ENCODE measurements at regions not wholly inside any gene's neighbourhood (a gene's known extent, or its start where the extent isn't known, plus 50 kb on each side); places are given as distances from the start of the nearest gene placed in this dataset.
"Not testable (repeated sequence)": the region's sequence is repeated elsewhere in the genome, so short reads cannot be mapped to it uniquely, and the experiment has no call there.

DNA sequence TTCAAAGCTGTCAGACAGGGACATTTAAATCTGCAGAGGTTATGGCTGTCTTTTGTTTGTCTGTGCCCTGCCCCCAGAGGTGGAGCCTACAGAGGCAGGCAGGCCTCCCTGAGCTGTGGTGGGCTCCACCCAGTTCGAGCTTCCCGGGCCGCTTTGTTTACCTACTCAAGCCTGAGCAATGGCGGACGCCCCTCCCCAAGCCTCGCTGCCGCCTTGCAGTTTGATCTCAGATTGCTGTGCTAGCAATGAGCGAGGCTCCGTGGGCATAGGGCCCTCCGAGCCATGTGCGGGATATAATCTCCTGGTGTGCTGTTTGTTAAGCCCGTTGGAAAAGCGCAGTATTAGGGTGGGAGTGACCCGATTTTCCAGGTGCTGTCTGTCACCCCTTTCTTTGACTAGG is 787.0 kb upstream of the CRIM1 start:
- DNase-seq (ENCODE audit: low read depth): not testable (repeated sequence)

DNA sequence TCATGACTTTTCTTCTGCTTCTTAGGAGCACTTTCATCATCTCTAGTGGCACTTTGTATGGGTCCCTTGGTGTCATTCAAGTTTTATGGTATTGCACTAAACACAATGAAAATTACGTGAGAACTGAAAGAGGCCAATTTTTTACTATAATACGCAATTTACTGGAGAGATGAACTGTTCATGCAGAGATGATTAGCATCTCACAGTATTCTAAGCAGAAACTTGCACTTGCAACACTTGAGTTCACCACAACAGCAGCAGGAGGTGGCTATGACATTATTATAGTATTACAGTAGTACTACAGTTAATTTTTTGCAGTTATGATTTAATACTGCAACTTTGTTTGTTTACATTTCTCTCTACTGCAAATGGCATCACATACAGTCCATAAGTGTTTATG is 793.1 kb upstream of the CRIM1 start:
- no peak for DNase-seq (ENCODE audit: low read depth)

DNA sequence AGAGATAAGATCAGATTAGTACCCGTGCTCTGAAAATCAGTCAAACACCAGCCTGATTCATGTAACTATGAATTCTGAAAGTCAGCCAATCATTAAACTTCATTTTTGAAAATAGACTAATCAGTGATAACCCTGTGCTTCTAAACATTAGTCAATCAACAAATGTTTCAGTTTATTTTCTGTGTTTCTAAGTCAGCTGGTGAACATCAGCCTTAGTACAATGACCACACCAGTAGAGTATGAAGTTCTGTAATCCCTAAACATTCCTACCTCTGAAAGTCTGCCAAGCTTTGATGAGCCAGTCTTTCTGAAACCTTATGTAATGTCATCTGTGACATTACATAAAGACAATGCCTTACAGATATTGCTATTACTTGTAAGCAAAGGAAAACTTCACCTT is 807.4 kb upstream of the CRIM1 start:
- DNase-seq (ENCODE audit: low read depth): no peak

DNA sequence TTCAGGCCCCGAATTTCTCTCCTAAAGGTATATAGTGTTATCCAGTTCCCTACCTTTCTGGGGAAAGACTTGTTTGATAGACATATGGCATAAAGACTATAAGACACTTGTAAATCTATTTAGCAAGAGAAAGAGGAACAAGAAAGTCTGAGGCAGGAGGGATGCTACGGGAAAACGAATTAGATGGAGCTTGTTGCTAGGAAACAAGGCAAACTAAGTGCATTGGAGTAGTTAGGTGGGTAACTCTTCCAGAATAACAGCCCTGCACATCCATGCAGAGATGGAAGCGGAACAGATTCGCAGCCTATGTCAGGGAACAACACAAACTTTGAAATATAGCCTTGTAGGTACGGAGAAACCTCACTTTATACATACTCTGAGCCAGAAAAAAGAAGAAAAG is 810.3 kb upstream of the CRIM1 start:
- DNase-seq (ENCODE audit: low read depth): no peak

DNA sequence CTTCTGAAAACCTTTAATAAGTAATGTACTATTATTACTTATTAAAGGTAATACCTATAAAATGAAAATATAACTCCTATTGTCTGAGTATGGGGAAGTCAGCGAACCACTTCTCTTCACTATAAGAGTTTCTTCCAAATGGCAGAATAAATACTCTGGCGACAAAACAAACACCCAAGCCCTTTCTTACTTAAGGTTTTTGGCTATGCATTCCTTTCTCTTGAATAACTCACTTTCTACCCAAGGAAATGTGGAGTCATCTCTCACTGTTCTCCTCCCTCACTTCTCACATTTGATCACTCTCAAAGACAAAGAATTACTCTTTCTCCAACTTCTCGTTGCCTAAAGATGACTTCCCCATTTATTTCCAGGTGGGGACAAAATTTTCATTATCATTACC is 816.8 kb upstream of the CRIM1 start:
- no peak for DNase-seq (ENCODE audit: low read depth)

DNA sequence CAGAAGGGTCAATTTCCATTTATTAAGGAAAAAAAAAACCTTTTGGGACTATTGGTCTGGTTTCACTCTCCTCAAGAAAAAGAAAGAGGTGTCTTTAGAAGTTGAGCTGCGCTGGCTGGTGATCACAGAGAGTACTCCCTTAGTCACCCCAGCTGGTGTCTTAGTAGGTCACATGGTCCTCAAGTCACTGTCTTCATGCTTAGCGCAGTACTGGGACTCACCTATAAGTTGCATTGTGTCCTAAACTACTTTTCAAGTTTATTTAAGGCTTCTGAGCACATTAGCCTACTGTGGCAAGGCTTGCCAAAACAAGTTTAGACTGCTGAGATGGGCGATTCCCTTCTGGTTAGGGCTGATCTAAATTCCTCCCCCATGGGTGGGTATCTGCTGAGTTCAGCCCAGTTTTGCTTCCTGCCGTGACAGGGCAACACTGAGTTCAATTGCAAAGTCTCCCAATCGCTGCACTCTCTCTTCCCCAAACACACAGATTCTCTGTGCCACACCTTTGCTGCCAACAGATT is 824.9 kb upstream of the CRIM1 start:
- no peak for DNase-seq (ENCODE audit: low read depth)

DNA sequence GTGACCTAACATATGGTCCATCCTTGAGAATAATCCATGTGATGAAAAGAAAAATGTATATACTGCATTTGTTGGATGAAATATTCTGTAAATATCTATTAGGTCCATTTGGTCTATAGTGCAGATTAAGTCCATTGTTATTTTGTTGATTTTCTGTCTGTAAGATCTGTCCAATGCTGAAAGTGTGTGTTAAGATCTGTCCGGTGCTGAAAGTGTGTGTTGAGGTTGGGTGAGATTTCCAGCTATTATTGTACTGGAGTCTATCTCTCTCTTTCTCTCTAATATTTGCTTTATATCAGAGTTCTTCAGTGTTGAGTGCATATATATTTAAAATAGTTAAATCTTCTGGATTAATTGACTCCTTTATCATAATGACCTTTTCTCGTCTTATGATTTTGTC is 828.8 kb upstream of the CRIM1 start:
- DNase-seq (ENCODE audit: low read depth): no peak

DNA sequence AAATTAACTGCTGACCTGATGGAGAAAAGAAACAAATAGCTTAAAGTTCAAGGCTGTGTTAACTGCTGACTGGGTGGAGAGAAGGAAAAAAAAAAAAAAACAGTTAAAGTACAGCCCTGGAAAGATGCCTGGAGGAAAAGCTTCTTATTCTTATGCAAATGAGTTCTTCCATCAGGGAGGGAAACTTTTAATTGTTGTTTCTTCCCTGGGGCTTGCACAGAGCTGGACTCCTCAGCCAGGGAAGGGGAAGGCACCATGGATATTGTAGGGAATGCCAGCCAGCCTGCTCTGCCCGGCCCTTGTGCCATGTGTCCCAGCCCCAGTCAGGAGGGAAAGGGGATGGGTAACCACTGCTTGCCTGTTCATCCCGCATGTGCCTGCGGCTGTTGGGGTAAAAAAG is 833.1 kb upstream of the CRIM1 start:
- no peak for DNase-seq (ENCODE audit: low read depth)

DNA sequence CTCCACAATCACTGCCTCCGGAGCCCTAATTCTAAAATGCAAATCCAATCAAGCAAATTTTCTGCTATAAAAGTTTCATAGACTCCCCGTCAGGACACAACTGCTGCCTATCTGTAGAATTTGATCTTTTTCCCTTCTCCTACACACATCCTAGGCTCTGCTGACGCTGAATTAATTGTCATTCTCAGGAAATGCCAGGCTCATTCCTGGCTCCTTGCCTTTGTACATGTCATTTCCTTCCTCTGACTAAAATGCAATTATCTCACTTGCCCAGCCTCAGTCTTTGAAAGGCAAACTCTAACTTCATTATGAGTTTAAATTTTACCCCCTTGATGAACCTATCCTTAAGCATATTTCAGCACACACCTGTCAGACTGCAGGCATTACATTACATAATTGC is 844.9 kb upstream of the CRIM1 start:
- no peak for DNase-seq (ENCODE audit: low read depth)

DNA sequence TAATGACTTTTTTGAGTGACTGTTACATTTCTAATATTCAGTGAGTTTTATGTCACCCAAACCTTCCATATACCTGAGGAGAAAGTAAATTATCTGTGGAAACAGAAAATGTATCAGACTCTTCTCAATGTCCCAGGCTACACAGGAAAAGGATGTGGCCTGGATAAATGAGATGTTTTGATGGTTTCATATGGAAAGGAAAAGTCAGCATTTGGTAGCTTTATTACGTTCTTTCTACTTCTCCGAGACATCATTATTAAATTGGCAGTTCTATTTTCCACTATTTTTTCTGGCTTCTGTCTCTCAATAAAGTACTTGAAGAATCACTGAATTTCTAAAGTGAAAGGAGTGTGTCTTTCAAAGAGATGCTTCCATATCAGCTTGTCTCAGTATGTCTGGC is 847.0 kb upstream of the CRIM1 start:
- DNase-seq (ENCODE audit: low read depth): no peak

DNA sequence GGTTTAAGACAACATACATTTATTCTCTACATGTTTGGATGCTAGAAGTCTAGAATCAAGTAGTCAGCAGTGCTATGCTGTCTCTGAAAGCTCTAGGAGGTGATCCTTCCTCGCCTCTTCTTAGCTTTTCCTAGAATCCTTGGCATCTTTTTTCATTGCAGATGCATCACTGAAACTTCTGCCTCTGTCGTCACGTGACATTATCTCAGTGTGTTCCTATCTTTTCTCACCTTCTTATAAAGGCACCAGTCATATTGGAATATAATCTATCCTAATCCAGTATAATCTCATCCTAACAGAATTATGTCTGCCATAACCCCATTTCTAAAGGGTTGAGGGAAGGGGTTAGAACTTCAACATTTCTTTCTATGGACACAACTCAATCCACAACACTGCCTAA is 851.2 kb upstream of the CRIM1 start:
- no peak for DNase-seq (ENCODE audit: low read depth)

DNA sequence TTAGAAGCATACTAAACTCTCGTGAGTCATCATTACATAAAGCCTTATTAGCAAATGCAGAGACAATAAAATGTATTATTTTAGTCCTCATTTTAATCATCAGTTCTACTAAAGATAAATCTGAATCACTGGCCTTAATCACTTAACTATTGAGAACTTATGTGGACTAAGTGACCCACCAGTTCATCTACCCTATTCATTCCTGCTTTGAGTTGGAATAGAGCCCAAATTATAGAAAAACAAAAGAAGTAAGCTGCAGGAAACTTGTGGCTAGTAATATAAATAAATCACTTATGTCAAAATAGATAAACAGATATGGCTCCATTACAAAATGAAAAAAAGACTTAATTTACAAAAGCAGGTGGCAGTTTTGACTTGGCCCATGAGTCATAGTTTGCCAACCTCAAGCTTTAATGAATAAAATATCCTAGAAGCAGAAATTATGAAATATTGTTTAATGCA is 851.8 kb upstream of the CRIM1 start:
- no peak for DNase-seq (ENCODE audit: low read depth)

DNA sequence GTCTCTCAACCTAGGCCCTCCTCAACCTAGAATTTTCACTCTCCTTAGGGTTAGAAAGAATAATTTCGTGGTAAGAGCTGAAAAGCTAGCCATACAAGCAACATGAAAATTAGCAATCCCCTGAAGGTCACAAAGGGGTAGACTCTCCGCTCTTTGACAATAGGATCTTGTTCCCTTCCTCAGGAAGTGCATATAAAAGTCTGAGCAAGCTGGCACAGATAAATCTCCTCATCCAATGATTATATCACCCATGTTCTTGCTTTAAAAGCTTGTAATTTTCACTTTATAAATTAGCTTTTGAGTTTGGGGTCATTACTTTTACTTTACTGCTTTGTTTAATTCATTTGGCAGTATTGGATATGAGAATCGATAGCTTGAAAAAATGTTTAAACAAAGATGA is 852.3 kb upstream of the CRIM1 start:
- no peak for DNase-seq (ENCODE audit: low read depth)

DNA sequence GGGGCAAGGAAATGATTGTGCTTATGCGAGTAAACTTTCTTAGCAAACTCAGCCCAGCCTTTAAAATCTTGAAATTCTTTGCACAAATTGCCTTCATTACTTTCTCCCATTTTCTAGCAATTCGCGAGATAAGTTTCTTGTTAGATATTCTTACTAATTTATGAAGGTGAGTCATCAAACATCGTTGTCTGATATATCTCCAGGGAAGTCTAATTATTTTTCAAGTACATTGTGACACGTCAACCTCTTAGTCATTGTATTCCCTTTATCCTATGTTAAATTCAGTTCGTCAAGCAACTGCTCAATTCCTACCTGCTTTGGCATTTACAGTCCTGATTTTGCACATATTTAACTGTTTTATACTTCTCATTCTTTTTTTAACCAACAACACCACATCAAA is 854.5 kb upstream of the CRIM1 start:
- no peak for DNase-seq (ENCODE audit: low read depth)

DNA sequence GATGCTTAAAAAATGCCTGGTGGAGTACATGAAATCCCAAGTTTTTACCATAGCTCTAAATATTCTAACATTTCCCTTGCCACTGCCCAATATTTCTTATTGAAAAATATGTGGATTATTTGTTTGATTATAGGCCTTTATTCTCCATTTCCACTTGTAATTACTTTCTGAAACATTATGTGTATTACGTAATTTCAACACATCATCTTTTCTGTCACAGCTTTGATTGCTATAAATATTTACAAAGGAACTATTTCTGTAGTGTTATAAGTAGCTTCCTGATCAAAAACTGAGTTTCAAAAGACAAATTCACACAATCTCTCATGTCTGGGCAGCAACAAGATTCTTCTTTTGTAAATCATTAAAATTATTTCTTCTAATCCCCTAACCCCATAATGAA is 859.6 kb upstream of the CRIM1 start:
- no peak for DNase-seq (ENCODE audit: low read depth)

DNA sequence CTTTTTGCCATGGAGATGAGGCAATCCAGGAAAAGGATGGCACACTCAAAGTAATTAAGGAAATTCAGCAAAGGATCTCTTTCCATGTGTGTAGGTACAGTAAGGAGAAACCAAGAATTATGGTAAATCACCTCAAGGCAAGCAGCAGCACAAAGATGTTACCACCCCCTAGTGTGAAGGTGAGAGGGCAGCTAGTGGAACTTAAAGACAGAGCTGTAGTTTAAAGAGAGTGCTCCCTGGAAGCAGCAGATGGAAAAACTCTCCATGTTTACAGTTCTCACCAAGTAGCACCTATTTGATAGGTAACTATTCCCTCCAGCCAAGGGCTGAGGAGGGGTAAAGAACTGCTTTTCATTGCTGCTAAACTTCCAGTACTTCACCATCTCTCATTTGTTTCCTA is 860.4 kb upstream of the CRIM1 start:
- no peak for DNase-seq (ENCODE audit: low read depth)

DNA sequence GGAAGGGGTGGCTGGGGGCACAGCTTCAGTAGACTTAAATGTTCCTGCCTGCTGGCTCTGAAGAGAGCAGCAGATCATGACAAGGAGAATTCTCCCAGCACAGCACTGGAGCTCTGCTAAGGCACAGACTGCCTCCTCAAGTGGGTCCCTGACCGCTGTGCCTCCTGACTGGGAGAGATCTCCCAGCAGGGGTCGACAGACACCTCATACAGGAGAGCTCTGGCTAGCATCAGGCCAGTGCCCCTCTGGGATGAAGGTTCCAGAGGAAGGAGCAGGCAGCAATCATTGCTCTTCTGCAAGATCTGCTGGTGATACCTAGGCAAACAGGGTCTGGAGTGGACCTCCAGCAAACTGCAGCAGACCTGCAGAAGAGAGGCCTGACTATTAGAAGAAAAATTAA is 877.5 kb upstream of the CRIM1 start:
- DNase-seq (ENCODE audit: low read depth): not testable (repeated sequence)

DNA sequence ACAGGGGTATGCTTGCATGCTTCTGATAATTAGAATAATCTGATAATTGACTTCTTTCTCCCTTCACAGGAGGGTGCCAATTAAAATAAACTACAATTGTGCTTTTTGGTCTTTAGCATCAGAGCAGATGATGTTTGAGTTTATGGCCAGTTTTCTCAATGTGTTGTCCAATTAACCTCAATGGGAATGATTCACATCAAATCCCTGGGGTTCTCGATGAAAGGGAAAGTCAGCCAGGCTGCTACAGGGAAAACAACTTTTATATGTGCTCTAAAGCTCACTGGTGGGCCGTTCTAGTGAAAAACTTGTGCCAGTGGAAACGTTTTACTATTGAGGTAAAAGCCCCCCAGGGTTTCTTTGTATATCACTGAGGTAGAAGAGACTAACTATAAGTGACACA is 887.3 kb upstream of the CRIM1 start:
- DNase-seq (ENCODE audit: low read depth): no peak

DNA sequence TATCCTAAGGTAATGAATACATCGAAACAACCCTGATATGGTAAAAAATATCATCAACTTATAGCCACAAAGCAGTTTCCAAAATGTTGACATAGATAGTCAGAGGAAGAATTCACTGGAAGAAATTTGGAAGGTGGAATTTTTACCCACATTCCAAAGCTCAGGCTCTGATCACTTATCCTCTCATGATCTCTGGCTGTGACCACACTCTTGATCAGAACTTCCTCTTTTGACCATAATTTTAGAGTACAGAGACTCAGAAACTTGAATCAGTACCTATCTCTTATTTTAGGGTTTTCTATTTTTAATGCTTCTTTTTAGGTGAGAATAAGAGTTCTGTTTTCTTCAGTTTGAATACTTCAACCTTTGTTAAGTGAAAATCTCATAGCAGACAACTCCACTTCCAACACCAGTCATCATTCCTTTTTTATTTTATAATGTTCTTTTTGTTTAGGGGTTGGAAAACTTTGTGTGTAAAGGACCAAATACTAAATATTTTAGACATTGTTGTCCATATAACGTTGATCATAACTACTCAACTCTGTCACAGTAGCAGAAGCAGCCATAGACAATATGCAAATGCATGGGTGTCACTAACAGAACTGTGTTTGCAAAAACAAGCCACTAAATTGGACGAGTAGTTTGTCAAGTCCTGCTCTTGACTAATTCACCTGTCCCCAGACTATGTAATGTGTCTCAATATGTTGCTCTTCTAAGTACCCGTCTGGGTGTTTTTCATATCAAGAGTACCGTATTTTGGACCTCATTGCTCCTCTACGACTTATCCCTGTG is 891.6 kb upstream of the CRIM1 start:
- DNase-seq (ENCODE audit: low read depth): no peak

DNA sequence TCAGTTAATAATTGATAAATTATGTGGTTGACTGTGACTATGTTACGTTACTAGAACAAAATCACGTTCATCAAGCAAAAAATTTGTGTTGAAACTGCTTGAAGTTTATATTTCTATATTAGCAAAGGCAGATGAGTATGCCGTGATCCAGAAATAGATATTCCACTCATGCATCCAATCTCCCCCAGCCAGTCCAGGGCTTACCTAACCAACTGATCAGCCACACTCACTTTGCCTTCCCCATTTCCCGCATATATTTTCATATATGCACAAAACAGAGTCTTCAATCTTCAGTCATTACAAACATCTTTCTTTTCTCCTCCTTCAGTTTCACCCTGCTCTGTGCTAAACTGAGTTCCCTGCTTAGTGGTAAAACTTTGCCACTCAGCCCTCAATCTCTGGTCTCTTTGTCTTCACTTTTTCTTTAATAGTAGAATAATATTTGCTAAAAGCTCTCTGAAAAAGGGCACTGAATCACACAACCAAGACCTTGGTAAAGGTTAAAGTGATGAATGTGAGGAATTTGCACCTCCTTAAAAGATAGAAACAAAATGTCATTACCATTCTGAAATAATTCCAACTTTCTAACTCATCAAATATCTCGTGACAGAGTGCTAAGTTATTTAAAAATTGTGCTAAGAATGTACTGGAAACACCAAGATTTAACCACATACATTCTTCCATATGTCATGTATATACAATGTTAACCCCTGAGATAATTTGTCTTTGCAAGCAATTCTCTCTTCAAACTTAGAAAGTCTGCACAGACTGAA is 893.2 kb upstream of the CRIM1 start:
- DNase-seq (ENCODE audit: low read depth): no peak

DNA sequence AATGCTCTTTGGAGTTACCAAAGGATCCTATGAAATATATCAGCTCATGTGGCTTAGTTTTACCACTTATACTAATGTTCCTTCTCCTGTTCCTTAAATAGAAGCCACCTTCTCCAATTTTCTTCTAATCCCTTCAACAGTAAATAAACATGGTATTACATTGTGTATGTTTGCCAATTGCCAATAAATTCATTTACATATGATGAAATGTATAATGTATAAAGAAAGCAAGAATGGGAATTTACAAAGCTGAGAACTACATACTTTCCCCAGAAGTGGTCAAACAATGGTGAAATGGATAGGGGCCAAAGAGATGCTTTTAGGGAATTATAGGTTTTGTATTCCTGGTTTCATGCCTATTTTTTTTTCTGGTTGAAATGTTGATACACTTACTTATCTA is 894.2 kb upstream of the CRIM1 start:
- DNase-seq (ENCODE audit: low read depth): no peak

DNA sequence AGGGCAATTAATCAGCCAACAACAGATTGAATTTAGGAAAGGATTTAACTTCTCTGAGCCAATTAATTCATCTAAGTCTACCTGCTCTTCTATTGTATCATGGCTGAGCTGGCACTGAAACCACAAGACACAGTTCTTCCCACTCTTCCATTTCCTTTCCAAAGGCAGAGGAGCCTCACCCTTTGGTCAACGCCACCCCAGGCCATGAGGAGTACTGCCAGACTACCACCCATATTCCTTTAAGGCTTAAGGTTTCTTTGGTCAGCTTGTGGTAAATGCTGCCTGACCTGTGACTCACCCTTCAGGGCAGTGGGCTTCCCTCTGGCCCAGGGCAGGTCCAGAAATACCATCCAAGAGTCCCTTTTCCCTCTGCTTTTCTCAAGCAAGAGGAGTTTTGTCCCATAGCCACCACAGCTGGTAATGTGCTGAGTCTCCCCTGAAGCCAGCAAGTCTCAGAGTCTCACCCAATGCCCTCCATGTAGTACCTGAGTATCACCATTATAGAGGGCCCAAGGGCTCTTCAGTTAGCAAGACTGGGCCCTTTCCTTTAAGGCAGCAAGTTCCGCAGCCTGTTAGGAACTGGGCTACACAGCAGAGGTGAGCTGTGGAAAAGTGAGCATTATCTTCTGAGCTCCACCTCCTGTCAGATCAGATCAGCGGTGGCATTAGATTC is 900.5 kb upstream of the CRIM1 start:
- peak; percentile 42 for DNase-seq (ENCODE audit: low read depth)

DNA sequence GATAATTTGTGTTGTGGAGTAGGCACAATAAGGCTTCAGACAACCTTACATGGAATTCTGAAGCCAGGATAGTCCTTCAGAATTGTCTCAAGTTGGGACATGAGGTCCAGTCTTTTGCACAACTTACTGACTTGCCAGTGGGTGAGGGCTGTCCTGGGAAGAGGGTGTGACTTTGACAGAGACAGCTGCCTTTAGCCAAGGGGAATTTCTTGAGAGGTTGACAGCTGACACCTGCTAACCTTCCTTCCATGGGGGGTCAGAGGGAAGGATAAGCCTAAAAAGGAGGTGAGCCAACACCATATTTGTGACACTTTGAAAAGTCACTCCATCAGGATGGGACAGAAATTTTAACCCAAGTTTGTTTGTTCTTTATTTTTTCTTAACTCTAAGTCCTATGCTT is 907.8 kb upstream of the CRIM1 start:
- no peak for DNase-seq (ENCODE audit: low read depth)

Measured in RPMI7951 (cell line).